Esophagus muscularis mucosa (tissue), 4 donors: ENCODE measurements at regions not wholly inside any gene's neighbourhood (a gene's known extent, or its start where the extent isn't known, plus 50 kb on each side); places are given as distances from the start of the nearest gene placed in this dataset.

Experiments used
- EP300 ChIP-seq: sonication (generic); formaldehyde crosslinking; IDR thresholded peaks from one replicate; pipeline ENCODE4 v1.6.1; 2017; ENCODE audit warnings: antibody characterized with exemption
- POLR2A ChIP-seq: fragments of 450-650 bp; IDR thresholded peaks from one replicate; pipeline ENCODE4 v1.6.1; 2017; ENCODE audit warnings: antibody characterized with exemption, moderate library complexity, mild to moderate bottlenecking, low read depth
- POLR2AphosphoS5 ChIP-seq, 2 donors: sonication (generic); formaldehyde crosslinking; IDR thresholded peaks; one replicate each; pipeline ENCODE4 v1.6.1; 2017; ENCODE audit warnings: antibody characterized with exemption in 2 of 2
- TF ChIP-seq, protein P1 (sequence below), 3 experiments: fragments of 200-600 bp in 2 of 3; fragments of 450-650 bp in 1 of 3; sonication (generic) in 2 of 3; IDR thresholded peaks; one replicate each; pipeline ENCODE4 v1.5.1; 2017 to 2019; ENCODE audit warnings: antibody characterized with exemption in 3 of 3, mild to moderate bottlenecking in 2 of 3, moderate library complexity in 1 of 3

DNA sequence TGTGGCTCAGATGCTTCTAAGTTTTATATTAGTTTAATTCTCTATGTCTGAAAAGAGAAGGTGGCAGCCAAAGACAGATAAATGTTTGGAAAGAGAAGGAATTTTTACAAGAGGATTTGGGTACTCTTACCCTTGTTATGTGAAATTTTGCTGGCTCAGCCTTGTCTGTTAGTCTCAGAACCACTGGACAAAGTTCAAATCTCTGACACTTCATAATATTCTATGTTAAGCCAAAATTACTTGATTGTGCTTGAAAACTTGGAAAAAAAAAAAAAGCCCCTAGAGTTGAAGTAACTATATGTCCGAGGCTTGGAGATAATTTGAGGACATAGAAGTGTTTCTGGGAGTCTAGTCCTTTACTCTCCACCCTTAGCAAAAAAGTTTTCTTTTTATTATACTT, 1079.3 kb upstream of the LRRTM3 start:
- TF ChIP-seq, protein P1, sequence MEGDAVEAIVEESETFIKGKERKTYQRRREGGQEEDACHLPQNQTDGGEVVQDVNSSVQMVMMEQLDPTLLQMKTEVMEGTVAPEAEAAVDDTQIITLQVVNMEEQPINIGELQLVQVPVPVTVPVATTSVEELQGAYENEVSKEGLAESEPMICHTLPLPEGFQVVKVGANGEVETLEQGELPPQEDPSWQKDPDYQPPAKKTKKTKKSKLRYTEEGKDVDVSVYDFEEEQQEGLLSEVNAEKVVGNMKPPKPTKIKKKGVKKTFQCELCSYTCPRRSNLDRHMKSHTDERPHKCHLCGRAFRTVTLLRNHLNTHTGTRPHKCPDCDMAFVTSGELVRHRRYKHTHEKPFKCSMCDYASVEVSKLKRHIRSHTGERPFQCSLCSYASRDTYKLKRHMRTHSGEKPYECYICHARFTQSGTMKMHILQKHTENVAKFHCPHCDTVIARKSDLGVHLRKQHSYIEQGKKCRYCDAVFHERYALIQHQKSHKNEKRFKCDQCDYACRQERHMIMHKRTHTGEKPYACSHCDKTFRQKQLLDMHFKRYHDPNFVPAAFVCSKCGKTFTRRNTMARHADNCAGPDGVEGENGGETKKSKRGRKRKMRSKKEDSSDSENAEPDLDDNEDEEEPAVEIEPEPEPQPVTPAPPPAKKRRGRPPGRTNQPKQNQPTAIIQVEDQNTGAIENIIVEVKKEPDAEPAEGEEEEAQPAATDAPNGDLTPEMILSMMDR (IDR thresholded peaks at IDR 0.05): no peak
- TF ChIP-seq POLR2AphosphoS5 (IDR thresholded peaks at IDR 0.05): no peak
- TF ChIP-seq POLR2A: no peak
- no peak for TF ChIP-seq EP300
